Activated CD4-positive, alpha-beta T cell treated with anti-CD3 and anti-CD28 coated beads, Interleukin-2, amount 50 U/mL, for 1 hour (primary cell): ENCODE measurements at regions not wholly inside any gene's neighbourhood (a gene's known extent, or its start where the extent isn't known, plus 50 kb on each side); places are given as distances from the start of the nearest gene placed in this dataset.

Experiments
- DNase-seq: peaks from one replicate; pipeline ENCODE4 v3.0.0-alpha.2; 2020

DNA sequence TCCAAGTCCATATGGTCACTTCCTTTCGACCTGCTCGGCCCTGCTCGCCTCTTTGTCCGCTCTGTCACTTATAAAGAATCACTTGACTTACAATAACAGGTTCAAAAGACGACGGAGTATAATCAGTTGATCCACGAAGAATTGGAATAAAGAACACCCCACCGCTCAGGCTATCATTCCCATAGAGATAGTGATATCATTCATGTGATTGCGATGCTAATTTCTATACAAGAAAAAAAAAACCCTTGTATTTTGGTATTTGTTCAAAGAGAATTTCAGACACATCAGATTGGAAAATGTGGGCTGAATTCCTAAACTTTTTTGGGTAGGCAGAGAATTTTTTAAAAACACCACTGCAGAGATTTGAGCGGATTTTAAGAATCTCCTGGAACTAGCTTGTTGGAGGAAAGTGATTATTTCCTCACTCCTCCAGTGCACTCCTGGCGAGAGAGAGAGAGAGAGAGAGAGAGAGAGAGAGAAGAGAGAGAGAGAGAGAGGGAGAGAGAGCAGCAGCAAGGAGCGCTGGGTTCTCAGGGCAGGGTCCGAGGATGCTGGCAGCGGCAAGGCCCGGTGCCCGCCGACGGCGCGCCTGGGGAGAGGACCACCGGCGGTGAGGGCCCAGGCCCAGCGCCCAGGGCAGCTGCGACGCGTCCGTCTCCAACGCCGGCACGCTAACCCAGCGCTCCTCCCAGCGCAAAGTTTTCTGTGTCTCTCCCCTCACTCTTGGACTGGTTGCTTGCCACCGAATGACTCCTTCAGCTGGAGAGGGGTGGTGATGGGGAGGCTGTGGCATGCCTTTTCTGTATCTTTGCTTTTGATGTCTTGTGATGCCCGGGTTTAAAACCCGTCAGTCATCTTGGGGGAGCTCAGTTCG, 149.0 kb upstream of the ZNF536 start:
- no peak for DNase-seq

- DNase-seq: no peak
Observed at GRCh38 chr19:30223866-30224688, 148.1 kb upstream of the ZNF536 start.

GRCh38 chr19:30224689-30225606, 147.2 kb upstream of the ZNF536 start:
- no peak for DNase-seq

DNA sequence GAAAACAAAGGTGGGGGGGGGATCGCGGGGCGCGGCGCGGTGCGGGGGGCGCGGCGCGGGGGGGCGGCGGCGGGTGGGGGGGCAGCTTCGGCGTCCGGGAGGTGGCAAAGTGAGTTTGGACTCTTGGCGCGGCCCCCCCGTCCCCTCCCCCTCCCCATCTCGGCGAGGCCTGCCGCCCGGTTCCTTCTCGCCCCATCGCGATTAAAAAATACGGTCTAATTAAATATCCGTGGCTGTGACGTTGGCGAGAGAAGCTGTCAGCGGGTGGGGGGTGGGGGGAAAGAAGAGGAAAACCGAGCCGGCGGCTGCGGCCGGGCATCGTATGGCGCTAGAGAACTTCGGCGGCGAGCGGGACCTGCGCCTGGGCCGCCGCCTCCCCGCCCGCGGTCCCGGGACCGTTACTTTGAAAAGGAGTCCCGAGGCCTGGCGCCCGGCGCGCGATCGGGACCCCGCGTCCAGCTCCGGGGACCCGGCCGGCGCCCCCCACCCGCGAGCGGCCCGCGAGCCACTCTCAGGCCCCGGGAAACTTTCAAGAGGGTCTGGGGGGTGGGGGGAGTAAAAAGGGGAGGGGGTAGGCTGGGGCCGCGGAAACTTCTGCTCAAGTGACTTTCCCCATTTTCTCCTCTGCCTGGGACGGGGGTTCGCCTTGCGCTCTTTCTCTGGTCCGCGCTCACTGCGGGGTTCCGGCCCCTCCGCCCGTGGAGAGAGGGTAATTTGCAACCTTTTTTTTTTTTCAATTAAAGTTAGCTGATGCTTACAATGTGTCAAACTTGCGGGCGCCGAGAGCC, 146.3 kb upstream of the ZNF536 start:
- no peak for DNase-seq

GRCh38 chr19:30226464-30227011, 145.6 kb upstream of the ZNF536 start:
- DNase-seq: no peak

GRCh38 chr19:30227012-30227621, 145.1 kb upstream of the ZNF536 start:
- DNase-seq: no peak

GRCh38 chr19:30227661-30228112, 144.5 kb upstream of the ZNF536 start:
- DNase-seq: peak; percentile 16

GRCh38 chr19:30228113-30228834, 143.9 kb upstream of the ZNF536 start:
- DNase-seq: no peak

GRCh38 chr19:30228835-30229524, 143.2 kb upstream of the ZNF536 start:
- DNase-seq: no peak

- DNase-seq: no peak
Observed at GRCh38 chr19:30229525-30230174, 142.5 kb upstream of the ZNF536 start.

GRCh38 chr19:30231408-30232318, 140.5 kb upstream of the ZNF536 start:
- no peak for DNase-seq

DNA sequence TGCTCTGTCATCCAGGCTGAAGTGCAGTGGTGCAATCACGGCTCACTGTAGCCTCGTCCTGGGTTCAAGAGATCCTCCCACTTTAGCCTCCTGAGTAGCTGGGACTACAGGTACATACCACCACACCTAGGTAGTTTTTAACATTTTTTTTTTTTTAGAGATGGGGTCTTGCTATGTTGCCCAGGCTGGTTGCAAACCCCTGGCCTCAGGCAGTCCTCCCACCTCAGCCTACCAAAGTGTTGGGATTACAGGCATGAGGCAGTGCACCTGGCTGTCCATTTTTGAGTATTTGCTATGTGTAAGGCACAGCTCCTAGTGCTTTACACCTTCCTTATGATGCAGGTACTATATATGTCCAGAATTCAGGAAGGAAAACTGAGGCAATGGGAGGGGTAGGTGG, 138.8 kb upstream of the ZNF536 start:
- no peak for DNase-seq

- DNase-seq: no peak
Observed at GRCh38 chr19:30235946-30236345, 136.2 kb upstream of the ZNF536 start.

GRCh38 chr19:30236587-30236986, 135.6 kb upstream of the ZNF536 start:
- DNase-seq: no peak

- no peak for DNase-seq
Observed at GRCh38 chr19:30237140-30237539, 135.0 kb upstream of the ZNF536 start.

DNA sequence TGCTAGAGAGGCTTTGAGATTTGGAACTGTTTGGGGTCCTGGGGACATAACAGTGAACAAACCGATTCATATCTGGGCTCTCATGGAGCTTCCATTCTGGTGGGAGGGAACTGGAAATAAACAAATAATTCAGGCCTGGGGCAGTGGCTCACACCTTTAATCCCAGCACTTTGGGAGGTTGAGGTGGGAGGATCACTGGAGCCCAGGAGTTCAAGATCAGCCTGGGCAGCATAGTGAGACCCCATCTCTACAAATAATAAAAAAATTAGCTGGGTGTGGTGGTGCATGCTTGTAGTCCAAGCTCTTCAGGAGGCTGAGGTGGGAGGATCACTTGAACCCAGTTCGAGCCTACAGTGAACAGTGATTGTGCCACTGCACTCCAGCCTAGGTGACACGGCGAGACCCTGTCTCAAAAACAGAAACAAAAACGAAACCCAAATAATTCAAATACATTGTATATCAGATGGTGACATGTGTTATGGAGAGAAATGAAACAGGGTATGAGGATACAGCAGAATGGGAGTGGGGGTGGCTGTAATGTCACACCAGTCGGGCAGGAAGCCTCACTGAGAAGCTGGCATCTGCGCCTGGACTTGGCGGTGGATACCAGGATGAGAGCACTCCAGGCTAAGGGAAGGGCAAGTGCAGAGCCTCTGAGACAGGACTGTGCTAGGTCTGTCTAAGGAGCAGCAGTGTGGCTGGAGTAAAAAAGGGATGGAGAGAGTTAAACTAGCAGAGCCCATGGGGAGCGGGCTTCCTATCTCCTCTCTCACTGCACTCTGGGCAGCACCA, 131.1 kb upstream of the ZNF536 start:
- DNase-seq: no peak

DNA sequence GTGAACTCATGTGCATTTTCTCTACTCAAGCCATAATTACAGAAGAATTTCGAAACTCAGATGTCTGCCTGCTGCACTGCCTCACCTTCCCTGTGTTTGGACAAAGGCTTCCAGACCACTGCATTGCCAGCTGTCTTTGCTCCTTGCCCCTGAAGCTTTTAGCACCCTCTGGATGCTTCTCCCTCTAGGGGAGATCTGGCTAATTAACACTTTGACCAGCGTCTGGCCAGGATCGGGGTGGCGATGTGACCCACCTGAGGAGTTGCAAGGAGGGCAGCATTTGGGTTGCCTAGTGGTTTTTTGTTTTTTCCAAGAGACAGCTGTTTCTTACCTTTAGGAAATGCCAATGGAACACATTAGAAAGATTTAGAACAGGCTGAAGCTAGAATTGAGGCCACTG, 127.7 kb upstream of the ZNF536 start:
- no peak for DNase-seq
